ENCODE measurements at regions not wholly inside any gene's neighbourhood (a gene's known extent, or its start where the extent isn't known, plus 50 kb on each side); places are given as distances from the start of the nearest gene placed in this dataset.

DNA sequence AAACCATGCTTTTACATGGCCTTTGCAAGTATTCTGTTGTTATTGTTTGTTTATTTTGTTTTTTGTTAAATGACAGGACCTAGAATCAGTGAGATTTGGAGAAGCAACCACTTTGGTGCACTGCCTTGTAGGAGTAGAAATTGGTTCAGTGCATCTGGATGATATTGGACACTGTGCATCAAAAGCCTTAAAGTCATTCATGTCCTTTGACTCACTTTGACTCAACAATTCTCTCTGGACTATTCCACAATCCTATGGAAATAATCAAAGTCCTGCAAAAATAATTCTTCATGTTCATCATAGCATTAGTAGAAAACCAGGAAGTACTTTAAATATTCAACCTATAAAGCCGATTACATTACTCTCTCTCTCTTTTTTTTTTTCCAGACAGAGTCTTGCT lies 224.8 kb downstream of the ABHD5 start:
- Histone ChIP-seq H3K27me3 (ENCODE audit: control insufficient read depth, insufficient read depth, low read length, poor library complexity, severe bottlenecking) (no peaks in the 10 kb centered on the region), H3K9me3 (ENCODE audit: control insufficient read depth, low read length) (no peaks in the 10 kb centered on the region), H3K9ac (ENCODE audit: extremely low read depth, low read length, poor library complexity, severe bottlenecking) (no peak overlapping the region), H3K4me1 (ENCODE audit: control insufficient read depth, insufficient read depth, low read length) (no peaks in the 10 kb centered on the region), H3K27ac (ENCODE audit: low read depth, low read length) (no peak overlapping the region), H3K4me3 (ENCODE audit: low read length) (no peak overlapping the region), H3K36me3 (ENCODE audit: control insufficient read depth, insufficient read depth, low read length) (no peaks in the 10 kb centered on the region)
- TF ChIP-seq, protein P1, sequence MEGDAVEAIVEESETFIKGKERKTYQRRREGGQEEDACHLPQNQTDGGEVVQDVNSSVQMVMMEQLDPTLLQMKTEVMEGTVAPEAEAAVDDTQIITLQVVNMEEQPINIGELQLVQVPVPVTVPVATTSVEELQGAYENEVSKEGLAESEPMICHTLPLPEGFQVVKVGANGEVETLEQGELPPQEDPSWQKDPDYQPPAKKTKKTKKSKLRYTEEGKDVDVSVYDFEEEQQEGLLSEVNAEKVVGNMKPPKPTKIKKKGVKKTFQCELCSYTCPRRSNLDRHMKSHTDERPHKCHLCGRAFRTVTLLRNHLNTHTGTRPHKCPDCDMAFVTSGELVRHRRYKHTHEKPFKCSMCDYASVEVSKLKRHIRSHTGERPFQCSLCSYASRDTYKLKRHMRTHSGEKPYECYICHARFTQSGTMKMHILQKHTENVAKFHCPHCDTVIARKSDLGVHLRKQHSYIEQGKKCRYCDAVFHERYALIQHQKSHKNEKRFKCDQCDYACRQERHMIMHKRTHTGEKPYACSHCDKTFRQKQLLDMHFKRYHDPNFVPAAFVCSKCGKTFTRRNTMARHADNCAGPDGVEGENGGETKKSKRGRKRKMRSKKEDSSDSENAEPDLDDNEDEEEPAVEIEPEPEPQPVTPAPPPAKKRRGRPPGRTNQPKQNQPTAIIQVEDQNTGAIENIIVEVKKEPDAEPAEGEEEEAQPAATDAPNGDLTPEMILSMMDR (conservative IDR thresholded peaks at IDR 0.05), result no peak
- Mint-ChIP-seq H3K27me3 (ENCODE audit: insufficient read depth) (peaks cover 6% of the 10 kb centered on the region), H3K4me1 (no peaks in the 10 kb centered on the region), H3K36me3 (ENCODE audit: low read depth) (no peaks in the 10 kb centered on the region), H3K27ac (no peak overlapping the region), H3K4me3 (no peak overlapping the region), H3K9me3 (peaks cover 5% of the 10 kb centered on the region)
- 100% methylated on average over 1 of the region's 1 CpG for WGBS, 2 experiments (ENCODE audit: insufficient coverage in 1 of 2, insufficient read length in 1 of 2)
- no peak for DNase-seq

DNA sequence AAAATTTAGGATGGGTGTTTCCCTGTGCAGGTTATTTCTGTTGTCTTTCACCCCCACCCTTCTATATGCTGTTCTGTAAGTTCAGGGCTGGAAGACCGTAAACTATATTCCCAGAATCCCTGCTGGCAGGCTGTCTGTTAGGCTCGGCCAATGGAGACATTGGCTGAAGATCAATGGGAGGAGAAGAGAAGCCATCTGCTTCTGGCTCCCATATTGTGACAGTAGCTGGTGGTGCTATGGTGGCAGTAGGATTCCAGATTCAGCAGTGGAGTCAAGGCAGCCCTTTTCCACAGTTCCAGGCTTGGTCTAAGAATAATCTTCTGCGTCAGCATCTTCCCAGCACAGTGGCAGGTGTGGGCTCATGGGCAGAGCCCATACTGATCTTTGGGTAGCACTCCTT lies 226.6 kb downstream of the ABHD5 start:
- H3K9me3 Mint-ChIP-seq, result peaks cover 5% of the 10 kb centered on the region
- no peak overlapping the region for H3K27ac Mint-ChIP-seq
- H3K4me1 Mint-ChIP-seq, result no peaks in the 10 kb centered on the region
- H3K4me3 Mint-ChIP-seq, result no peak overlapping the region
- Histone ChIP-seq H3K4me1 (ENCODE audit: control insufficient read depth, insufficient read depth, low read length) (no peaks in the 10 kb centered on the region), H3K27ac (ENCODE audit: low read depth, low read length) (no peak overlapping the region), H3K4me3 (ENCODE audit: low read length) (no peak overlapping the region), H3K27me3 (ENCODE audit: control insufficient read depth, insufficient read depth, low read length, poor library complexity, severe bottlenecking) (no peaks in the 10 kb centered on the region), H3K9ac (ENCODE audit: extremely low read depth, low read length, poor library complexity, severe bottlenecking) (no peak overlapping the region), H3K36me3 (ENCODE audit: control insufficient read depth, insufficient read depth, low read length) (no peaks in the 10 kb centered on the region), H3K9me3 (ENCODE audit: control insufficient read depth, low read length) (no peaks in the 10 kb centered on the region)
- TF ChIP-seq, protein P1 (conservative IDR thresholded peaks at IDR 0.05), result no peak
- no peak for DNase-seq
- no peaks in the 10 kb centered on the region for H3K36me3 Mint-ChIP-seq (ENCODE audit: low read depth)
- 93 to 100% methylated on average over 1 to 3 of the region's 3 CpGs for WGBS, 2 experiments (ENCODE audit: insufficient coverage in 1 of 2, insufficient read length in 1 of 2)
- H3K27me3 Mint-ChIP-seq (ENCODE audit: insufficient read depth), result peaks cover 6% of the 10 kb centered on the region

DNA sequence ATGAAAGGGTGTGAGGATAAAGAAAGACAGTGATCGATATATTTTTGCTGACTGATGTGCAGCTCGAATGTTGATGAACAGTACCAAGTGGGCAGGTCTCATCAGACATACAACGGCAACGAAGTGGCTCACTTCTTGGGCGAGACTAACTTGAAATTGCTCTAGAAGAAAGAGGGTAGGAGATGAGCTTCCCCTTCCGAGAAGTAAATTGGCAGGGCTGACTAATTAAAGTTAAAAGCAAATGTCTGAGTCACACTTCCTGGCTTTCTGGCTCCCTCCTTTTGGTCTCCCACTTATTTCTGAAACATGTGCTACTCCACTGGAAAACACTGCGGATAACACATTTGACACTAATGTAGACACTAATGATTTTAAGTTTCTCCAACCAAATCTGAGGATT lies 228.3 kb downstream of the ABHD5 start:
- no peaks in the 10 kb centered on the region for H3K36me3 Mint-ChIP-seq (ENCODE audit: low read depth)
- H3K4me1 ChIP-seq (ENCODE audit: control insufficient read depth, insufficient read depth, low read length), result no peaks in the 10 kb centered on the region
- no peaks in the 10 kb centered on the region for H3K9me3 ChIP-seq (ENCODE audit: control insufficient read depth, low read length)
- DNase-seq, result no peak
- H3K36me3 ChIP-seq (ENCODE audit: control insufficient read depth, insufficient read depth, low read length), result no peaks in the 10 kb centered on the region
- H3K27ac ChIP-seq (ENCODE audit: low read depth, low read length), result no peak overlapping the region
- peaks cover 5% of the 10 kb centered on the region for H3K9me3 Mint-ChIP-seq
- peaks cover 11% of the 10 kb centered on the region for H3K27me3 Mint-ChIP-seq (ENCODE audit: insufficient read depth)
- WGBS, 2 experiments (ENCODE audit: insufficient coverage in 1 of 2, insufficient read length in 1 of 2), result 87% methylated on average over 7 of the region's 7 CpGs
- TF ChIP-seq, protein P1 (conservative IDR thresholded peaks at IDR 0.05), result no peak
- H3K27ac Mint-ChIP-seq, result no peak overlapping the region
- no peak overlapping the region for H3K4me3 Mint-ChIP-seq
- no peak overlapping the region for H3K9ac ChIP-seq (ENCODE audit: extremely low read depth, low read length, poor library complexity, severe bottlenecking)
- H3K27me3 ChIP-seq (ENCODE audit: control insufficient read depth, insufficient read depth, low read length, poor library complexity, severe bottlenecking), result no peaks in the 10 kb centered on the region
- no peak overlapping the region for H3K4me3 ChIP-seq (ENCODE audit: low read length)
- H3K4me1 Mint-ChIP-seq, result peaks cover 8% of the 10 kb centered on the region
